Uterus (tissue), 3 donors: ENCODE measurements at regions not wholly inside any gene's neighbourhood (a gene's known extent, or its start where the extent isn't known, plus 50 kb on each side); places are given as distances from the start of the nearest gene placed in this dataset.

Experiments
- DNase-seq, 2 donors: peaks; one replicate each; pipeline ENCODE4 v3.0.0-alpha.2; 2019 to 2020
- H3K27ac ChIP-seq, 2 donors: fragments of 200-600 bp; sonication (generic); 1 replicate in 1 of 2; 2 replicates in 1 of 2; pipeline ENCODE4 v1.5.1; 2016 to 2018
- H3K27me3 ChIP-seq, 2 donors: fragments of 200-600 bp; sonication (generic); one replicate each; pipeline ENCODE4 v1.5.1; 2018 to 2019; ENCODE audit warnings: control low read depth in 1 of 2
- H3K36me3 ChIP-seq, 2 donors: fragments of 200-600 bp; sonication (generic); one replicate each; pipeline ENCODE4 v1.5.1; 2019; ENCODE audit warnings: control low read depth in 1 of 2
- H3K4me1 ChIP-seq, 2 donors: fragments of 200-600 bp; sonication (generic); one replicate each; pipeline ENCODE4 v1.5.1; 2018 to 2019; ENCODE audit warnings: control low read depth in 1 of 2
- H3K4me3 ChIP-seq, 2 donors: fragments of 200-600 bp; sonication (generic); 1 replicate in 1 of 2; 2 replicates in 1 of 2; pipeline ENCODE4 v1.5.1; 2018 to 2019; ENCODE audit warnings: mild to moderate bottlenecking in 1 of 2
- H3K9me3 ChIP-seq, 2 donors: fragments of 200-600 bp; sonication (generic); one replicate each; pipeline ENCODE4 v1.5.1; 2019; ENCODE audit warnings: control low read depth in 1 of 2
- POLR2A ChIP-seq, 2 donors: fragments of 450-650 bp; IDR thresholded peaks; one replicate each; pipeline ENCODE4 v1.6.1; 2016; ENCODE audit warnings: antibody characterized with exemption in 2 of 2, mild to moderate bottlenecking in 1 of 2, moderate library complexity in 1 of 2
- intact Hi-C: fragments of 100-400 bp; cut with DNase I; formaldehyde crosslinking; loops from one replicate; pipeline ENCODE4 v1.15.1; 2023; ENCODE audit warnings: low total_unique reads
- TF ChIP-seq, protein P1 (sequence below), 4 experiments: fragments of 200-600 bp in 2 of 4; fragments of 450-650 bp in 2 of 4; sonication (generic) in 2 of 4; IDR thresholded peaks; one replicate each; pipeline ENCODE4 v1.5.1; 2016 to 2019; ENCODE audit warnings: antibody characterized with exemption in 4 of 4, mild to moderate bottlenecking in 2 of 4, moderate library complexity in 1 of 4
- donor health status: DM: yes; HTN: yes; CAD: no.

DNA sequence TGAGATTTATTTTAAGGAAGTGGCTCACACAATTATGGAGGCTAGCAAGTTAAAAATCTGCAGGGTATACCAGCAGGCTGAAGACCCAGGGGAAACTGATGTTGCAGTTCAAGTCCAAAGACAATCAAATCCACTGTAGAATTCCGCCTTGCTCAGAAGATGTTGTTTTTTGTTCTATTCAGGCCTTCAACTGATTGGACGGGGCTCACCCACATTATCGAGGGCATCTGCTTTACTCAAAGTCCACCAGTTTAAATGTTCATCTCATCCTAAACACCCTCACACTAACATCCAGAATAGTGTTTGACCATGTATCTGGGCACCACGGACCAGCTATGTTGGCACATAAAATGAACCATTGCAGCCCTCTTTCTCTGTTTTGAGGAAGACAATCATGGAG, 211.2 kb upstream of the GPR26 start:
- Histone ChIP-seq H3K36me3 (no peaks in the 10 kb centered on the region), H3K27me3 (no peaks in the 10 kb centered on the region), H3K27ac (no peak overlapping the region), H3K4me1 (no peaks in the 10 kb centered on the region), H3K9me3 (no peaks in the 10 kb centered on the region), H3K4me3 (no peak overlapping the region)
- TF ChIP-seq, protein P1, sequence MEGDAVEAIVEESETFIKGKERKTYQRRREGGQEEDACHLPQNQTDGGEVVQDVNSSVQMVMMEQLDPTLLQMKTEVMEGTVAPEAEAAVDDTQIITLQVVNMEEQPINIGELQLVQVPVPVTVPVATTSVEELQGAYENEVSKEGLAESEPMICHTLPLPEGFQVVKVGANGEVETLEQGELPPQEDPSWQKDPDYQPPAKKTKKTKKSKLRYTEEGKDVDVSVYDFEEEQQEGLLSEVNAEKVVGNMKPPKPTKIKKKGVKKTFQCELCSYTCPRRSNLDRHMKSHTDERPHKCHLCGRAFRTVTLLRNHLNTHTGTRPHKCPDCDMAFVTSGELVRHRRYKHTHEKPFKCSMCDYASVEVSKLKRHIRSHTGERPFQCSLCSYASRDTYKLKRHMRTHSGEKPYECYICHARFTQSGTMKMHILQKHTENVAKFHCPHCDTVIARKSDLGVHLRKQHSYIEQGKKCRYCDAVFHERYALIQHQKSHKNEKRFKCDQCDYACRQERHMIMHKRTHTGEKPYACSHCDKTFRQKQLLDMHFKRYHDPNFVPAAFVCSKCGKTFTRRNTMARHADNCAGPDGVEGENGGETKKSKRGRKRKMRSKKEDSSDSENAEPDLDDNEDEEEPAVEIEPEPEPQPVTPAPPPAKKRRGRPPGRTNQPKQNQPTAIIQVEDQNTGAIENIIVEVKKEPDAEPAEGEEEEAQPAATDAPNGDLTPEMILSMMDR (IDR thresholded peaks at IDR 0.05): no peak
- TF ChIP-seq POLR2A (IDR thresholded peaks at IDR 0.05): no peak
- intact Hi-C loops: no loop called here
- DNase-seq: no peak

DNA sequence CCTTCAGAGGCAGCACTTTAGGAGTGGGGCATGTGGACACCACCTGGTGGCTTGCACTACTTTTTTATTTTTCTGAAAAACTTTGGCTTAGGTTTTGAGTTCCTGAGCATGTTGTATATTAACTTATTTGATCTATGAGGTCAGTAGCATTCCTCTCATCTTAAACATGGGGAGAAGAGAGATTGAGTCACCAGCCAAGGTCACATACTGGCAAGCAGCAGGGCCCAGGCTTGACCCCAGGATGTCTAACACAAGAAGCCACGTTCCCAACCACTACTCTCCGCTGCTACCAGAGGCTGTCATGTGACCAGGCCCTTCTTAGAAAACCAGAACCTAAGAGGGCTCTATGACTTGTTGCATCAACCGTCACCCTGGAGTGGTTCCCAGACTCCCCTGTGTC, 210.3 kb upstream of the GPR26 start:
- no peak for DNase-seq
- H3K4me1 ChIP-seq: no peaks in the 10 kb centered on the region
- H3K27me3 ChIP-seq: no peaks in the 10 kb centered on the region
- no peaks in the 10 kb centered on the region for H3K9me3 ChIP-seq
- no peak overlapping the region for H3K27ac ChIP-seq
- intact Hi-C loops: no loop called here
- no peaks in the 10 kb centered on the region for H3K36me3 ChIP-seq
- no peak for TF ChIP-seq POLR2A (IDR thresholded peaks at IDR 0.05)
- TF ChIP-seq, protein P1 (IDR thresholded peaks at IDR 0.05): no peak
- H3K4me3 ChIP-seq: no peak overlapping the region

DNA sequence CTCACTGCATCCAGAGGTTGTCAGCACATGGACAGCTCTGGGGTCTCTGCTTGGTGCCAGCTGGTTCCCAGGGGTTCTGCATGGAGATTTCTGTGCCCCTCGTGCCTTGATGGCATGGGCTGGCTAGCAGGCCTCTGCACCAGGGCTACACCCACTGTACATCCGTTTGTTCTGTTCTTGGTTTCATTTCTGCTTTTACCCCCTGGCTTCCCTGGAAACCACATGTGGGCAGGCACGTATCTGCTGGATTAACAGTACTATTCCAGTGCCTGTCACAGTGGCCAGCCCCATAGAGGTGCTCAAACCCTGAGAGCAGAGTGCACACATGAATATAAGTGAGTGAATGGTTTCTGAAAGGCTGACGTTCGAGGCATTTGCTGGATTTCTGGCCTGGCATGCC, 207.2 kb upstream of the GPR26 start:
- no peaks in the 10 kb centered on the region for H3K36me3 ChIP-seq
- intact Hi-C loops: no loop called here
- TF ChIP-seq POLR2A (IDR thresholded peaks at IDR 0.05): no peak
- TF ChIP-seq, protein P1 (IDR thresholded peaks at IDR 0.05): no peak
- no peak for DNase-seq
- no peak overlapping the region for H3K4me3 ChIP-seq
- no peak overlapping the region for H3K27ac ChIP-seq
- no peaks in the 10 kb centered on the region for H3K4me1 ChIP-seq
- H3K9me3 ChIP-seq: no peaks in the 10 kb centered on the region
- no peaks in the 10 kb centered on the region for H3K27me3 ChIP-seq

DNA sequence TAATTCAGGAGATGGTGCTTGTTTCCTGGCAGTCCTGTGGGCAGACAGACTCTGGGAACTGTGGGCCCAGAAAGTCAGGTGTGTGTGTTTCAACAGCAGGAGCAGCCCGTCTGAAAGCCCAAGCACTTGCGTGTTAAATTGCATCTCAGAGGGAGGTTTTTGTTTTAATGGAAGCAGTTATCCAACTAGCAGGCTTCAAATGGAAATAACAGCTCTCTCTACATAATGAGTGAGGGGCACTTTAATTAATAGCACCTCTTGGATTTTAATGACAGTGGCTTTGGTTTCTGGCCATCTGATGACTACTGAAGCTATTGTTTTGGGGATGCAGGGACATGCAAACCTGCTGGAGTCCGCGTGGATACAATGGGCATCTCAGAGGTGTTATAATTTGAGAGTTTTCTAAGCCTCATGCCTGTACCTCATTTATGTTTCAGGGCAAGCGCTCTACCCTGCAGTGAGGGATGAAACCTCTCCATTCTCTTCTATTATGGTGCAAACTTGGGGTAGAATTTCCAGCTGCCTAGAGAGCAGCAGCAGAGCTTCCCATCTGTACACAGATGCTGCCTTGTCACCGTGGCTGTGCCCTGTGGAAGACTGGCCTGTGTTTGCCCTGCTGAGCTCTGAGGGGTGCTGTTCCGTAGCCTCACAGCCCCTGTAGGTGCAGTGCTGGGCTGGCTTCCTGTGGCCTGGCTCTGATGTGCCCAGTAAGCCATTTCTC, 206.6 kb upstream of the GPR26 start:
- intact Hi-C loops: no loop called here
- no peak for TF ChIP-seq POLR2A (IDR thresholded peaks at IDR 0.05)
- TF ChIP-seq, protein P1 (IDR thresholded peaks at IDR 0.05): no peak

DNA sequence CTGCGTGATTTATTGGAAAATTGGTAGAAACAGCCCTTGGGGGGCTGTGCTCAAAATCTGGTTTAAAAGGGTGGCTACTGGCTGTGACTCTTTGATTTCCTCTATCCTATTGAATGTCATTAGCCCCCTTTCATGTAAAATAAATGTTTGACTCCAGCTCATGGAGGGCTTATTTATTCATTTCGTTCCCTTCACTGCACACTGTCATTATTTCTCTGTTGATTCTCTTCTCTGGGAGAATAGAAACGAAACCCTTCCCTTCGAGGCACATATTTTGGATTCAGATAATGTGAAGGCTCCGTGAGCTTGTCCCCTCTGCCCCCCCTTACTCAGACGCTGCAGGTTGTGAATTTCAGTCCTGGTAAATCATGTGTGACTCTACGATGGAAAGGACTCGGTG, 203.9 kb upstream of the GPR26 start:
- intact Hi-C loops: no loop called here
- H3K27ac ChIP-seq: no peak overlapping the region
- H3K27me3 ChIP-seq: no peaks in the 10 kb centered on the region
- no peaks in the 10 kb centered on the region for H3K36me3 ChIP-seq
- no peak for TF ChIP-seq POLR2A (IDR thresholded peaks at IDR 0.05)
- TF ChIP-seq, protein P1 (IDR thresholded peaks at IDR 0.05): no peak
- no peak for DNase-seq
- no peaks in the 10 kb centered on the region for H3K9me3 ChIP-seq
- no peak overlapping the region for H3K4me3 ChIP-seq
- no peaks in the 10 kb centered on the region for H3K4me1 ChIP-seq

More for the DNA sequence above, 206.6 kb upstream of the GPR26 start:
- H3K4me1 ChIP-seq: no peaks in the 10 kb centered on the region
- no peak overlapping the region for H3K4me3 ChIP-seq
- H3K36me3 ChIP-seq: no peaks in the 10 kb centered on the region
- no peaks in the 10 kb centered on the region for H3K9me3 ChIP-seq
- H3K27me3 ChIP-seq: no peaks in the 10 kb centered on the region
- DNase-seq: no peak
- H3K27ac ChIP-seq: no peak overlapping the region
